ENCODE measurements at regions not wholly inside any gene's neighbourhood (a gene's known extent, or its start where the extent isn't known, plus 50 kb on each side); places are given as distances from the start of the nearest gene placed in this dataset.

GRCh38 chrY:13024447-13024846, 119.8 kb downstream of the DDX3Y start:
- no peak overlapping the region for H3K4me3 ChIP-seq (ENCODE audit: low read depth, low read length)
- DNase-seq (ENCODE audit: low read depth): no peak
- TF ChIP-seq CTCF (IDR thresholded peaks at IDR 0.05; ENCODE audit: low read depth, low read length, missing control alignments): no peak

DNA sequence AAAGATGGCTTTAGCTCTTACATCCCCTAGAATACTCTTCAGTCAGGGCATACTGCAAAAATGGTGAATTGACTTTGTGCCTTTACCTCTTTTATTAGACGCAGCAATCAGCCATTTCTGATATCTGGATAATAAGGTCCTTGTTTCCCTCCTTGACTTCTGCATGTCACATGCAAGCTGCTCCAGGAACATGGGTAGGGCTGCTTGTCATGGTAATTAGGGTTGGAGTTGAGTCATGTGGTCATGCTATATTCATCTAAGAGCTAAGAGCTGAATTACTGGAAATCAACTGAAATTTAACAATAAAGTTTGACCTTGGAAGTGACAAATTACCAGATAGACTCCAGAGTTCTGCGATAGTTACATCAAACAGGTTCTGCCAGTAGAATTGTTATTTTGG, 122.2 kb downstream of the DDX3Y start:
- no peak for TF ChIP-seq CTCF (IDR thresholded peaks at IDR 0.05; ENCODE audit: low read depth, low read length, missing control alignments)
- H3K4me3 ChIP-seq (ENCODE audit: low read depth, low read length): no peak overlapping the region
- DNase-seq (ENCODE audit: low read depth): no peak

DNA sequence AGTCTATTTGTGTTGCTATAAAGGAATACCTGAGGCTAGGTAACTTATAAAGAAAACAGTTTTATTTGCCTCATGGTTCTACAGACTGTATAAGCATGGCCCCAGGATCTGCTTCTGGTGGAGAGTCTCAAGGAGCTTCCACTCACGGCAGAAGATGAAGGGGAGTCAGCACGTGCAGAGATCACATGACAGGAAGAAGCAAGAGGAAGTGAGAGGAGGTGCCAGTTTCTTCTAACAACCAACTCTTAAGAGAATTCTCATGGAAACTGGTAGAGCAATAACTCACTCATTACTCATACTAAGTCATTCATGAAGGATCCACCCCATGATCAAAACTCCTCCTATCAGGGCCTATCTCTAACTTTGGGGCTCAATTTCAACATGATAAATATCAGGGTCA, 135.6 kb downstream of the DDX3Y start:
- TF ChIP-seq CTCF (IDR thresholded peaks at IDR 0.05; ENCODE audit: low read depth, low read length, missing control alignments): no peak

GRCh38 chrY:13053501-13053900, 148.8 kb downstream of the DDX3Y start:
- H3K4me3 ChIP-seq (ENCODE audit: low read depth, low read length): no peak overlapping the region
- no peak for TF ChIP-seq CTCF (IDR thresholded peaks at IDR 0.05; ENCODE audit: low read depth, low read length, missing control alignments)
- no peak for DNase-seq (ENCODE audit: low read depth)

More for the DNA sequence above, 135.6 kb downstream of the DDX3Y start:
- DNase-seq (ENCODE audit: low read depth): no peak
- no peak overlapping the region for H3K4me3 ChIP-seq (ENCODE audit: low read depth, low read length)

DNA sequence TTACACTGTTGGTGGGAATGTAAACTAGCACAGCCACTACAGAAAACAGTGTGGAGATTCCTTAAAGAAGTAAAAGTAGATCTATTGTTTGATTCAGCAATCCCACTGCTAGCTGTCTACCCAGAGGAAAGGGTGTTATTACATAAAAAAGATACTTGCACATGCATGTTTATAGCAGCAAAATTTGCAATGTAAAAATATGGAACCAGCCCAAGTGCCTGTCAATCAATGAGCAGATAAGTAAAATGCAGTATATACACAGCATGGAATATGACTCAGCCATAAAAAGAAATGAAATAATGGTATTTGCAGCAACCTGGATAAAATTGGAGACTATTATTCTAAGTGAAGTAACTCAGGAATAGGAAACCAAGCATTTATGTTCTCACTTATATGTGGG, 161.7 kb downstream of the DDX3Y start:
- no peak for TF ChIP-seq CTCF (IDR thresholded peaks at IDR 0.05; ENCODE audit: low read depth, low read length, missing control alignments)
- H3K4me3 ChIP-seq (ENCODE audit: low read depth, low read length): no peak overlapping the region
- no peak for DNase-seq (ENCODE audit: low read depth)

DNA sequence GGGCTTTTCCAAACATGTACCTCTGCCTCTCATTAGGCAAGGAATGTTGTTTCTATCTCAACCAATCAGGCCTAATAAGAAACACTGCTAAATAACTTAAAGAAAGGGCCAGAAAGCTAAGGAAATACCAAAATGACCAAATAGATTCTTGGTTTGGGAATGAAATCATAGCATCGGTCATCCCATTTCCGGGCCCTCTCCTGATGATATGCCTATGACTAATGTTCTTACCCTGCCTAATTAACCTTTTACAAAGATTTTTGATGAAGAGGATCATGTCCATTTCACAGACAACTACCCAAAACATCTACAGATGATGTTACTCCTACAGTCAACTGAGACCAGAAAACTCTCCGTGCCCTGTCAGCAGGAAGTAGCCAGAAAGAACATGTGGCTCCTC, 164.0 kb downstream of the DDX3Y start:
- DNase-seq (ENCODE audit: low read depth): no peak
- TF ChIP-seq CTCF (IDR thresholded peaks at IDR 0.05; ENCODE audit: low read depth, low read length, missing control alignments): no peak
- no peak overlapping the region for H3K4me3 ChIP-seq (ENCODE audit: low read depth, low read length)

DNA sequence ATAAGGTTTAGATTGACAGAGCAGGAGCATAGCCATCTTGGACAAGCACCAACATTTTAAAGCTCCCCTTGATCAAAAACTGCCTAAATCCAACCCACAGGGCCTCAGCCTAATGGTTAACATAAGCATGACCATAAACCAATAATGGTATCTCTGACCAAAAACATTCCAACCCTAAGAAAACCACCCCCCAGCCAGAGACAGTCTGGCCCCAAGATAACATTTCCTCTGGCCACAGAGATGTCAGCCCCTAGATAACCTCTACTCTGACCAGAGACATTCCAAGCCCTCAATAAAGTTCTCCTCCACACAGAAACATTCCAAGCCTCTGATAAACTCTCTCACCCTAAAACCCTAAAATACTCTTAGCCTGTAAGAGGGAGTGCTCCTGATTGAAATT, 164.4 kb downstream of the DDX3Y start:
- TF ChIP-seq CTCF (IDR thresholded peaks at IDR 0.05; ENCODE audit: low read depth, low read length, missing control alignments): no peak
- DNase-seq (ENCODE audit: low read depth): no peak
- no peak overlapping the region for H3K4me3 ChIP-seq (ENCODE audit: low read depth, low read length)

Data from GM12864 (cell line).